HG02870 (cell line): ENCODE measurements at regions not wholly inside any gene's neighbourhood (a gene's known extent, or its start where the extent isn't known, plus 50 kb on each side); places are given as distances from the start of the nearest gene placed in this dataset.

Experiments used
- ATAC-seq: cut with Tn5 transposase; IDR thresholded peaks from one replicate; pipeline ENCODE4 v1.9.1; 2021; ENCODE audit warnings: mild to moderate bottlenecking, moderate library complexity; ENCODE audit not compliant: unreplicated experiment

GRCh38 chr5:10081584-10081983 is 168.1 kb downstream of the ATPSCKMT start:
- no peak for ATAC-seq

GRCh38 chr5:10077791-10078545 is 171.7 kb downstream of the ATPSCKMT start:
- no peak for ATAC-seq

- no peak for ATAC-seq
These were observed 176.1 kb downstream of the ATPSCKMT start for GRCh38 chr5:10073441-10074104.

GRCh38 chr5:10069637-10070313 is 179.9 kb downstream of the ATPSCKMT start:
- ATAC-seq: peak; percentile 76

GRCh38 chr5:10065428-10066000 is 184.2 kb downstream of the ATPSCKMT start:
- ATAC-seq: no peak

- ATAC-seq: no peak
These were observed 185.0 kb downstream of the ATPSCKMT start for GRCh38 chr5:10064546-10065195.

GRCh38 chr5:10063997-10064396 is 185.7 kb downstream of the ATPSCKMT start:
- ATAC-seq: no peak

- no peak for ATAC-seq
These were observed 189.7 kb downstream of the ATPSCKMT start for GRCh38 chr5:10059980-10060379.

GRCh38 chr5:10059556-10059955 is 190.1 kb downstream of the ATPSCKMT start:
- ATAC-seq: no peak

- no peak for ATAC-seq
These were observed 192.3 kb downstream of the ATPSCKMT start for GRCh38 chr5:10057356-10057755.

- no peak for ATAC-seq
These were observed 193.4 kb downstream of the ATPSCKMT start for GRCh38 chr5:10056228-10056760.

GRCh38 chr5:10049858-10050455 is 199.7 kb downstream of the ATPSCKMT start:
- no peak for ATAC-seq

- no peak for ATAC-seq
These were observed 203.0 kb downstream of the ATPSCKMT start for GRCh38 chr5:10046676-10047075.

- ATAC-seq: no peak
These were observed 204.3 kb downstream of the ATPSCKMT start for GRCh38 chr5:10045376-10045775.

GRCh38 chr5:10036136-10036815 is 213.4 kb downstream of the ATPSCKMT start:
- no peak for ATAC-seq

- ATAC-seq: no peak
These were observed 215.7 kb downstream of the ATPSCKMT start for GRCh38 chr5:10034001-10034400.

- no peak for ATAC-seq
These were observed 217.9 kb downstream of the ATPSCKMT start for GRCh38 chr5:10031817-10032216.

GRCh38 chr5:10030219-10030831 is 219.4 kb downstream of the ATPSCKMT start:
- no peak for ATAC-seq

GRCh38 chr5:10023494-10023893 is 226.2 kb downstream of the ATPSCKMT start:
- ATAC-seq: no peak
